ENCODE measurements at regions not wholly inside any gene's neighbourhood (a gene's known extent, or its start where the extent isn't known, plus 50 kb on each side); places are given as distances from the start of the nearest gene placed in this dataset.

GRCh38 chrX:47316276-47317025 lies 53.9 kb upstream of the ZNF157 start:
- peak overlapping the region; percentile 30 for H3K4me2 ChIP-seq
- H3K27me3 Mint-ChIP-seq (ENCODE audit: insufficient read depth, low read depth, poor library complexity): peaks cover 5% of the 10 kb centered on the region
- H3K79me2 ChIP-seq (replicated peaks; ENCODE audit: insufficient read depth): no peaks in the 10 kb centered on the region
- no peaks in the 10 kb centered on the region for H3K27me3 ChIP-seq (ENCODE audit: insufficient read depth)
- no peak overlapping the region for H2AFZ ChIP-seq
- H3K4me1 ChIP-seq (ENCODE audit: insufficient read depth): peaks cover 3% of the 10 kb centered on the region; the same call in 1 of the 2 replicates
- H3F3A ChIP-seq (replicated peaks; ENCODE audit: low read depth): 0 out of 2 replicates have a peak, but pooled peaks cover 3% of the 10 kb centered on the region
- peak overlapping the region; percentile 93 for H3K27ac ChIP-seq (ENCODE audit: low read depth)
- no peaks in the 10 kb centered on the region for H4K20me1 ChIP-seq (replicated peaks; ENCODE audit: insufficient read depth)
- H3K36me3 Mint-ChIP-seq (ENCODE audit: low read depth): no peaks in the 10 kb centered on the region
- H3K9me2 ChIP-seq (ENCODE audit: insufficient read depth): no peaks in the 10 kb centered on the region
- peak overlapping the region; percentile 59 for H3K4me3 Mint-ChIP-seq
- H3K4me1 Mint-ChIP-seq: peaks cover 17% of the 10 kb centered on the region; the same call in 2 of the 3 replicates
- H3K9me3 Mint-ChIP-seq: no peaks in the 10 kb centered on the region; the same call in 2 of the 3 replicates
- TF ChIP-seq NANOG (IDR thresholded peaks at IDR 0.05; ENCODE audit: borderline replicate concordance) (0 out of 2 replicates have a peak, but pooled peaks have one; percentile 29), POLR2AphosphoS5 (IDR thresholded peaks at IDR 0.05; ENCODE audit: low read depth) (peak; percentile 41; the same call in 1 of the 2 replicates), EZH2phosphoT487 (IDR thresholded peaks at IDR 0.05; ENCODE audit: unreplicated experiment) (no peak)
- H3K27ac Mint-ChIP-seq: peak overlapping the region; percentile 98
- no peaks in the 10 kb centered on the region for H3K36me3 ChIP-seq (ENCODE audit: insufficient read depth)
- DNase-seq (ENCODE audit: low spot score) (peak; percentile 90), ATAC-seq (peak; percentile 83)
- H3K4me3 ChIP-seq: peak overlapping the region; percentile 21; the same call in 1 of the 2 replicates

Measured in GM23338 (cell line).